ENCODE measurements at regions not wholly inside any gene's neighbourhood (a gene's known extent, or its start where the extent isn't known, plus 50 kb on each side); places are given as distances from the start of the nearest gene placed in this dataset.

- no peak for DNase-seq
Observed at GRCh38 chr6:141669141-141669540, 463.6 kb upstream of the GJE1 start.

- DNase-seq, result no peak
Observed at GRCh38 chr6:141667580-141668309, 465.0 kb upstream of the GJE1 start.

GRCh38 chr6:141666187-141666586 lies 466.5 kb upstream of the GJE1 start:
- DNase-seq, result no peak

- DNase-seq, result no peak
Observed at GRCh38 chr6:141664744-141665143, 468.0 kb upstream of the GJE1 start.

- no peak for DNase-seq
Observed at GRCh38 chr6:141659582-141659981, 473.1 kb upstream of the GJE1 start.

GRCh38 chr6:141658696-141659095 lies 474.0 kb upstream of the GJE1 start:
- no peak for DNase-seq

- DNase-seq, result no peak
Observed at GRCh38 chr6:141657812-141658211, 474.9 kb upstream of the GJE1 start.

GRCh38 chr6:141653590-141653989 lies 479.1 kb upstream of the GJE1 start:
- no peak for DNase-seq

GRCh38 chr6:141641951-141642350 lies 490.8 kb upstream of the GJE1 start:
- no peak for DNase-seq

GRCh38 chr6:141641406-141641805 lies 491.3 kb upstream of the GJE1 start:
- DNase-seq, result no peak

GRCh38 chr6:141635621-141636020 lies 497.1 kb upstream of the GJE1 start:
- DNase-seq, result no peak

GRCh38 chr6:141634269-141634668 lies 498.5 kb upstream of the GJE1 start:
- DNase-seq, result no peak

- no peak for DNase-seq
Observed at GRCh38 chr6:141624301-141624700, 508.4 kb upstream of the GJE1 start.

- DNase-seq, result no peak
Observed at GRCh38 chr6:141618180-141618581, 514.5 kb upstream of the GJE1 start.

- DNase-seq, result no peak
Observed at GRCh38 chr6:141610741-141611140, 522.0 kb upstream of the GJE1 start.

GRCh38 chr6:141607956-141608355 lies 524.8 kb upstream of the GJE1 start:
- DNase-seq, result no peak

GRCh38 chr6:141598487-141598886 lies 534.2 kb upstream of the GJE1 start:
- no peak for DNase-seq

- DNase-seq, result no peak
Observed at GRCh38 chr6:141594874-141595273, 537.9 kb upstream of the GJE1 start.

- DNase-seq, result no peak
Observed at GRCh38 chr6:141593311-141593710, 539.4 kb upstream of the GJE1 start.

- no peak for DNase-seq
Observed at GRCh38 chr6:141587482-141588266, 545.1 kb upstream of the GJE1 start.

- no peak for DNase-seq
Observed at GRCh38 chr6:141580988-141581552, 551.7 kb upstream of the GJE1 start.

GRCh38 chr6:141580131-141580530 lies 552.6 kb upstream of the GJE1 start:
- DNase-seq, result no peak

GRCh38 chr6:141576751-141577150 lies 556.0 kb upstream of the GJE1 start:
- no peak for DNase-seq

Data from hindlimb muscle (tissue), 1 donor.